ENCODE measurements at regions not wholly inside any gene's neighbourhood (a gene's known extent, or its start where the extent isn't known, plus 50 kb on each side); places are given as distances from the start of the nearest gene placed in this dataset.
"Not testable (repeated sequence)": the region's sequence is repeated elsewhere in the genome, so short reads cannot be mapped to it uniquely, and the experiment has no call there.

- Histone ChIP-seq H3K27ac (no peak overlapping the region), H3K36me3 (no peaks in the 10 kb centered on the region), H3K4me1 (ENCODE audit: insufficient read depth) (no peaks in the 10 kb centered on the region), H3K4me3 (no peak overlapping the region), H3K9me3 (no peaks in the 10 kb centered on the region), H3K27me3 (no peaks in the 10 kb centered on the region)
- no peak for DNase-seq
- 74 to 94% (median 91%) methylated on average over 2 of the region's 2 CpGs for WGBS, 3 donors
- intact Hi-C loops (cut with DNase I): no loop called here
- TF ChIP-seq EP300 (IDR thresholded peaks at IDR 0.05) (no peak), POLR2A (IDR thresholded peaks at IDR 0.05) (no peak), CTCF (IDR thresholded peaks at IDR 0.05) (no peak)
These were observed 91.0 kb downstream of the FEM1C start for GRCh38 chr5:115453391-115454095.

- H3K4me1 ChIP-seq (ENCODE audit: insufficient read depth): no peaks in the 10 kb centered on the region
- H3K36me3 ChIP-seq: no peaks in the 10 kb centered on the region
- no peak for DNase-seq
- H3K4me3 ChIP-seq: no peak overlapping the region
- WGBS, 3 donors: 81 to 90% (median 85%) methylated on average over 2 of the region's 2 CpGs
- TF ChIP-seq EP300 (IDR thresholded peaks at IDR 0.05) (no peak), CTCF (IDR thresholded peaks at IDR 0.05) (no peak), POLR2A (IDR thresholded peaks at IDR 0.05) (no peak)
- no peak overlapping the region for H3K27ac ChIP-seq
- no peaks in the 10 kb centered on the region for H3K27me3 ChIP-seq
- no peaks in the 10 kb centered on the region for H3K9me3 ChIP-seq
- intact Hi-C loops (cut with DNase I): no loop called here
These were observed 91.9 kb downstream of the FEM1C start for GRCh38 chr5:115452536-115453235.

DNA sequence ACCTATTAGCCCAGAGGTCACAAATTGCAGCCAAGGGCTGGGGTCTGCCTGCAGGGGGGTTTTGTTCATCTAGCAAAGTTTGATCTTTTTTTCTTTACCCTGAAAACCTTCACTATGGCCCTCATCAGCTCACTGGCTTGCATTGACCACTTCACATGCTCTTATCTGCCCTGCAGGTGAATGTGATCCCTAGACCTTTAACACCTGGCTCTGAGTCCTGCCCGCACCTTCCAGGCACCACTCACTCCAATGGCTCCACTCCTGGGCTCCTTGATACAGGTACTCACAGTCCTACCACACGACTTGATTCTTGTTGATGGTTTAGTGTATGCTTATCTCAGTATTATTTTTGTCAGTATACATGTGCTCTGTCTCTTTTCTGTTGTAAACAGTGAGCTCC lies 92.5 kb downstream of the FEM1C start:
- Histone ChIP-seq H3K27ac (no peak overlapping the region), H3K4me3 (no peak overlapping the region), H3K9me3 (no peaks in the 10 kb centered on the region), H3K27me3 (no peaks in the 10 kb centered on the region), H3K36me3 (no peaks in the 10 kb centered on the region), H3K4me1 (ENCODE audit: insufficient read depth) (no peaks in the 10 kb centered on the region)
- intact Hi-C loops (cut with DNase I): no loop called here
- 73 to 82% (median 75%) methylated on average over 2 of the region's 2 CpGs for WGBS, 3 donors
- no peak for DNase-seq
- TF ChIP-seq EP300 (IDR thresholded peaks at IDR 0.05): no peak
- TF ChIP-seq POLR2A (IDR thresholded peaks at IDR 0.05): no peak
- TF ChIP-seq CTCF (IDR thresholded peaks at IDR 0.05): no peak

GRCh38 chr5:115450741-115451140 lies 93.8 kb downstream of the FEM1C start:
- Histone ChIP-seq H3K4me1 (ENCODE audit: insufficient read depth) (no peaks in the 10 kb centered on the region), H3K27me3 (no peaks in the 10 kb centered on the region), H3K4me3 (no peak overlapping the region), H3K36me3 (no peaks in the 10 kb centered on the region), H3K27ac (no peak overlapping the region), H3K9me3 (no peaks in the 10 kb centered on the region)
- TF ChIP-seq CTCF (IDR thresholded peaks at IDR 0.05) (no peak), POLR2A (IDR thresholded peaks at IDR 0.05) (no peak), EP300 (IDR thresholded peaks at IDR 0.05) (no peak)
- intact Hi-C loops (cut with DNase I): no loop called here
- WGBS, 3 donors: 33 to 48% (median 33%) methylated on average over 1 of the region's 1 CpG
- no peak for DNase-seq

GRCh38 chr5:115448630-115449029 lies 95.9 kb downstream of the FEM1C start:
- H3K27ac ChIP-seq; intact Hi-C loops (cut with DNase I); H3K4me3 ChIP-seq; H3K36me3 ChIP-seq; H3K4me1 ChIP-seq (ENCODE audit: insufficient read depth); DNase-seq; H3K9me3 ChIP-seq; H3K27me3 ChIP-seq: not testable (repeated sequence)
- 36 to 48% (median 39%) methylated on average over 7 of the region's 7 CpGs for WGBS, 3 donors

All from ovary (tissue), 7 donors.